Fibroblast of skin of back (primary cell): ENCODE measurements at regions not wholly inside any gene's neighbourhood (a gene's known extent, or its start where the extent isn't known, plus 50 kb on each side); places are given as distances from the start of the nearest gene placed in this dataset.

Experiments used
- DNase-seq: peaks from one replicate; pipeline ENCODE4 v3.0.0-alpha.2; 2013

DNA sequence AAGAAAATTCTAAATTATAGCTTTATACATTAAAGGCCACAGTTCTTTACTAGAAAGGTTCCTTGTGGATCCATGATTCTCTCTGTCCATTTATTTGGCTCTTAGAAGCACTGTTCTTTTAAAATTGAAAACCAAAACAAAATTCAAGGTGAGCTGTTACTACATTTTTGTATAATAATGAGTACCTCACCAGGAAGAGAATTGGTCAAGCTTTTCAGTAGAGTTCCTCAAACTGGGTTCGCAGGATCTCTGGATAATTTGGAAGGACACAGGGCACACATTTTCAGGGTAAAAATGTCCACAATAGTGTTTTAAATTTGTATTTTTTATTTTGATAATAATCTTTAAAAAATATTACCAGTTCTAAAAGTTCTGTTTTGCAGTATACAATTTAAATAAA lies 93.0 kb downstream of the PPP1R3A start:
- no peak for DNase-seq

DNA sequence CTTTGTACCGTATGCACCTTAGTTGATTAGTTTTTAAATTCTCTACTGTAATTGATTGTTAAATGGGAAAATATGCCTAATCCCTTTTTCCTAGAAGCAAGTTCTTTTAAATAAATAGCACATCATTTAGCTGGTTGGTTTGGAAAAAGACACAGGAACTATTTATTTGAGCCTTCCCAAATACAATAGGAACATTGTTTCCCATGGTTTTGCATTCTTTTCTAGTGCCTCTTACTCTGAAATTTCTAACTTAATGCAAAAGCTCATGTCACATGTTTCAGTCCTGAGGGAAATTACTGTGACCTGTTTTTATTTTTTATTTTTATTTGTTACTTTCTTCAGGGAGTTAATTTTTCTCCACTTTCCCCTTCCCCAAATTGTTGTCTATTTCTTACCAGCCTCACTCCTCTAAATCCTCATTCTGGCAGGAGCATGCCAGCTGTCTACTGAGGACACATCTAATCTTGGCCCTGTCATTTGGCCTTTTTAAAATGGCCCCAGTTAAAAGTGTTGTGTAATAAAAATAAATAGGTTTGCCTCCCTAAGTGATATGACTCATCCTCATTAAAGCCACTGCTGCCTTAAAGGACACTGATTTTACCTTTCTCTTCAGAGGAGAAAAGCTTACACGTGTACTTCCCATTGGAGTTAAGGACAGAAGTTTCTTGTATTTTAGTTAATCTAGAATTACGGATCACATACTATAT lies 94.5 kb downstream of the PPP1R3A start:
- no peak for DNase-seq

DNA sequence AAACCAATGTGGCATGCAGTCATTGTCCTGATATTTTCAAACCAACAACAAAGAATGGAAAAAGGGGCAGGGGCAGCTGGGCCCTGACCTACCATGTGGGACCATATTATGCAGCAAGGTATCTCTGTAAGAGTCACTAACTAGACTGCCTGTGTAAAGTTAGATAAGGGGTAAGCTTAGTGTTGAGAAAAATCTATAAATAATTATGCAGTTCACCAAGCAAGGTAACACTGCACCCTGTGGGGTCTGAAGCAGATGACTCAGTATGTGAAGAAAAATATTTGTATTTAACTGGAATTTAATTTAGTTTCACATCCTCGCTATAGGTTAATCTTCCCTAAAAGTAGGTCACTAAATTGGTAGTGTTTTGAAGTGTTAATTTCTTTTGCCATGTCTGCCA lies 99.3 kb downstream of the PPP1R3A start:
- peak; percentile 64 for DNase-seq

DNA sequence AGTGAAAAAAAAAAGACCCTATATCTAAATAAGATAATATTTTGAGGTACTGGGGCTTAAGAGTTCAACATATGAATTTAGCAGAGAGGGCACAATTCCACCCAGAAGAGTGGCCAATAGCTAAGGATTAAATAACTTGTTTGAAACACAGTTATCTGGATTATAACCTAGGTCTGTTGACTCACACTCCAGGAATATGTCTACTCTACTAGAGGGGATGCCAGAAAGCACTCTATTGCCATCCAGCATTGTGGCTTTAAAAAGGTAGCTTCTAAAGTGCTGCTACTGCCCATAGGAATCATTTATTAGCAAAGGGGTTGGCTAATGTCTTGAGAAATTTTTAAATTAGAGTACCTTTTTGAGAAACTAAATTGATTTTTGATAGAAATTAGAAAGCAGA lies 102.2 kb downstream of the PPP1R3A start:
- no peak for DNase-seq

DNA sequence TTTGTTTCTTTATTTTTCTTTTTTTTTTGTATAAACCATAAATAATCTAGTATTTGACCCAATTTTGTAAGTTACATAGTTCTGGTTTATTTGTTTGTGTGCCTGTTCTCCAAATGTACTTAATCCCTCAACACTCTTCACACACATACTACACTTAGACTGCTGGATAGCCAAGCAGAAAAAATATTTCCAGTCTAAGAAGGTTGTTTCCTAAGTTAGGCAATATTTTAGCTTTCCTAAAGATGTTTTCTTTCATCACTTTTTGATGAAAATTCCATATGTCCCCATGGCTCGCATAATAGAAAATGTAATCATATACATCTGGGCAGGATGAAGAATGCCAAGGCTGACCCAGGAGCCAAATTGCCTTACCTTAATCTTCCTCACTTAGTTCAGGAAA lies 105.3 kb downstream of the PPP1R3A start:
- DNase-seq: no peak

DNA sequence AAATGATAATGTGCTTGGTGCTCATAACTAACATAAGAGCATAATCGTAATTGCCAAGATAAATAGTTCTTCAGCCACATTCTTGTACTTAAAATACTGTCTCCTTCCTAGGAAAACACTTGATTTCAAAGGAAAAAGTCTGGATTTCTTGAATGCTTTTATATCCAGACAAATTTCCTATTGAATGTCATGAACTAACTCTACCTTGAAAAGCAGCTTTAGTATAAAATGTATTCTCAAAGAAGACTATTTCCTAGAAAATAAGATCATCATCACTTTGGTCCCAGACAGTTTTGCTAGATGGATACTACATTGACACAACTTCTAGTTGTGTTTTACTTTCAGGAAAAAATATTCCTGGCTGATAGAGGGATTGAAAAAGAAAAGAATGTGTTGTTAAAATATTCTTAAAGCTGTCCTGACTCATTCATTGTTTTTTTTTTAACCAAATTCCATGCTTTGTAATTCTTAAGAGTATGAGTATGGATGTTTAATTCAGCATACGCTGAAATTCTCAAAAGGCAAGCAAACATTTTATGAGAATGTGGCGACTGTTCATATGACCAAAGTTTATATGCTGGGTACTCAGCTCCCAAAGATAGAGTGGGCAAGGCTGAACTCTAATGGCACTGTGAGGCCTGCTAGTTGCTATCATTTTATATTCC lies 106.1 kb downstream of the PPP1R3A start:
- DNase-seq: peak; percentile 89

DNA sequence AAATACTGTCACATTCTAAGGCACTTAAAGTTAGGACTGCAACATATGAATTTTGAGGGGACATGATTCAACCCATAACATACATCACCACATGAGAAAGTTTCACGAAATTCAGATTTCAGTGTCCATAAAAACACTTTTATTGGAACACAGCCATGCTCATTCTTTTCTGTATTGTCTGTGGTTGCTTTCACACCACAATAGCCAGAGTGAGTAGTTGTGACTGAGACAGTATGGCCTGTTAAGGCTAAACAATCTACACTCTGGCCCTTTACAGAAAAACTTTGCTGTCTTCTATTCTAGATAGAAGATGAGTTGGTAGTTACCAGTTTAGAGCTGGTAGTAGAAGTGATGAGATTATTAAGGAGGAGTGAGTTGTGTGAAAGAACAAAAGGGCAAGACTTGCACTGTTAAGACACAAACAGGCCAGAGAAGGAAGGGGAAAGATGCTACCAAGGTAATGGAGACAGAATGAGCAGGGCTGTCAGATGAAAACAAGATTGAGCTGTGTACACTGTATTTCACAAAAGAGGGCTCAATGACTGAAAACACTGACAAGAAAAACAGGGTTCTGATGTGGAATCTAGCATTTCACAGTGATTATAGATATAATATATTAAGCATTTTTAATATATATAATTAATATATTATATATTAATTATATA lies 108.6 kb downstream of the PPP1R3A start:
- DNase-seq: peak; percentile 69

DNA sequence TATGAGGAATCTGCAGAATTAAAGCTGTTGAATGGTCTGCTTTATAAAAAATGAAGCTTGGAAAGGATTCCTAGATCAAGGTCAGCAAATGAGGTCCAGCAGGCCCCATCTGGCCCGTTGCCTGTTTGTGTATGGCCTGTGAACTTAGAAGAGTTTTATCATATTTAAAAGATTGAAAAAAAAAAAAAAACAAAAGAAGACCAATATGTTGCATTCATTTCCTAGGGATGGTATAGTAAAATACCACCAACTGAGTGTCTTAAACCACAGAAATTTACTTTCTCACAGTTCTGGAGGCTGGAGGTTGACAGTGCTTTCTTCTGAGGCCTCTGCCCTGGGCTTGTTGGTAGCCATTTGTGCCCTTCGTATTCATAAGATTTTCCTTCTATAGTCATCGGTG lies 109.2 kb downstream of the PPP1R3A start:
- DNase-seq: peak; percentile 90

DNA sequence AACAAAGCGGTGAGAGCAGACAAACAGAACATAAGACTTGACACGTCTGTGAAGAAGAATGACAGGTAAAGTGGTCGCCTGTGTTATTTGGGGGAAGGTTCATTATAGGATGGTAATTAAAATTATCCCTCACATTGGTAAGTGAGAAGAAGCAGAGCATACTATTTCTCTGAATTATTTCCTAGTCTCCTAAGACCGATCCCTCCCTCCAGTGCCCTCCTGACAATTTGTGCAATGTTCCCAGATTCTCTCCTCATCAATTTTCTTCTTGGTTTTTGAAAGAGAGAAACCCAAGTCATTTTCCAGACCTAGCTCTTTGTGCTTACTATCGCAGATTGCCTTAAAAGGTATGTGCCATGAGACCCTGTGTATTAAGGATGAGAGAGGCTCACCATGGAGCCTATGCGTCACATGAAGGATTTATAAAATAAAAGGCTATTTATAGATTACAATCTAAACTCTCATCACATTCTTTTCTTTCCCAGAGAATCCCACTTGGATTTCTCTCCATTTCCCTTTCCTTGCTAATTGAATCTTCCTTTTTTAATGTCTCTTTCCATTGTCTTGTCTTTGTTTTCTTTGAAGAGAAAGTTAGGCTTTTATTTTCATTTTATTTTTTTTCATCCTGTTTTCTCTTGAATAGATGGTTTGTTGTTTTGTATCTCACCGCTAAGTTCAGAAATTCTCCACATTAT lies 112.0 kb downstream of the PPP1R3A start:
- DNase-seq: peak; percentile 87

DNA sequence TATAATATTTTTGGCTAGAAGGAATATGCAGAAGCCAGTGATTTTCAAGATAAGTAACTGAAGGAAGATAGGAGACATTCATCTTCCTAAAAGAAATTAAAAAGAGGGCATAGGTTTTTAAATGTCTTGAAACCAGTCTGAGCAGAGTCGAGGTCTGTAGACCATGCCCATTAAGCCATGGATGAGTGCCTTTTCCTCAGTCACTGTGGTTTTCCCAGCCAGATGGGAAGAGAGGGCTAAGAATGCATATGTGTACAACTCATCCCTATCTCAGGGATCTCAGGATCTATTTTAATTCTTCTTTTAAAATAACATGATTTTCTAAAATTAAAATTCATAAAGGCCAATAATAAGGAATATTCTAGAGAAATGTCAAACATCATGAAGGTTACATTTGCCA lies 112.8 kb downstream of the PPP1R3A start:
- DNase-seq: peak; percentile 69

DNA sequence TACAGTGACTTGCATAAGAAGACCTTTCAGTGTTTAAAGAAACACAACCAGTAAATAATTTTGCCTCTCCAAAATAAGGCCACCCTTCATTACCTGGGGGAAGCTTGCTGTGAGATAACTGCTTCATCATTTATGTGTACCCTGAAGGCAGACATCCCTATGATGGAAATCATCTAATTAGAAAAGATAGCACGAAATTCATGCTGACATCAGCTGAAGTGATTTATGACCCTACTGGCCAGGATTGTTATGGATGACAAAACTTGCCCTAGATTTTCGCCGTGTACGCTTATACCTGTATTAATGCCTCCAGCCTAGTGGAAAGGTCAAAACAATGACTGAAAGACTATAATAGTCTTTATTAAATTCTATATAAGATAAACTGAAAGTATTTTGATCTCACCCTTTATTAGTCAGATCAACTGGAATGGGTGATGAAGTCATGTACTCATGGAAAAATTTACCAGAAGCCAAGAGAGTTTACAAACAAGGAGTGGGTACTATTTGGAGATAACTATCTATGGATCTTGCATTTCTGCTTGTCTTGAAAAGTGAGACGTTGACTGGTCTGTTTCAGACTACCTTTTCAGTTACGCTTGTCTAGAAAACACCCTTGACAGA lies 114.2 kb downstream of the PPP1R3A start:
- DNase-seq: peak; percentile 63

DNA sequence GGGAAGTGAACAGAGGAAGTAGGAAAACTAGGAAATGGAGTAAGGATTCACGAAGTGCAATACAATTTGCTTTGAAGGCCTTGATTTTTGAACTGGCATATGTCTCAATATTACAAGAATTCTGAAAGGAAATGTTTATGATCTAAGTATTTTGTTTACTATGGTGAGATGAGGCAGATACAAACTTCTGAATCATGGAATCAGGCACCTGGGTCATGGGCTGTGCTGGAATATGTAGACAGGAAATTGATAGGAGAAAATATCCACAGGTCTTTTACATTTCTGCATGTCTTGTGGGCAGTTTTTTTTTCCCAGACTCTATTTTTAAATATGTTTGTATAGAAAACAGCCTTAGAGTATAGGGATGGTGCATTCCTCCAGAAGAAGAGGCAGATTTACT lies 117.1 kb downstream of the PPP1R3A start:
- DNase-seq: peak; percentile 67

DNA sequence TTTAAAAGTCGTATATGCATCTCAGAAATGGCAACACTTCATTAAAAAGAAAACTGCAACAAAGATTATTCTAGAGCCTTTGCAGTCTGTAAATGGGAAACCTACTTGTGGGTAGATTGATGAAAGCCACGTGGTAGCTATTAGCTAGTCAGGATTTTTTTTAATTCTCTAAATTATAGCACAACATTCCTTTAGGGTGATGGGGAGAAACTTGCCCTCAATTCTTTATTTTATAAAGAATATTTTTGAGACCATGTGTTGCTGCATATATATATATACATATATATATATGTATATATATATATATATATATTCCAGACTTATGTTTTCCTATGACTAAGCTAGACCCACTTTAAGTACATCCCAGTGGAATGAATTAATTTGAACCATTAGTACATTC lies 118.0 kb downstream of the PPP1R3A start:
- DNase-seq: peak; percentile 73

DNA sequence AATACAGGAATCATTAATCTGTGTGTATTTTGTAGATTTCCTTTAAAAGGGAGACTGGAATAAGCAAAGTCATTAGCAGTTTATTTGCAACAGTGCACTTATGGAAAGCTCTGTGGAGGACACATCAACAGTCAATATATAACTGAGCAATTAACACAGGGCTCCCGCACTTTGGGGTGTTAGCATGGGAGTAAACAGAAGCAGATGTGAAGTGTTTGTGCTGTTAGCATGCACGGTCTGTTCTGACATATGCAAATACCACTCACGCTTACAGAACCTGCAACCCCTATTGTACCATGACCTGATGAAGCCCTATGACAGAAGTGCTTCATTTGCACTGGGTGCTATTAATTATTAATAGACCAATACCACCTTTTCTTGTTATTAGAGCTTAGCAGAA lies 118.9 kb downstream of the PPP1R3A start:
- DNase-seq: no peak

DNA sequence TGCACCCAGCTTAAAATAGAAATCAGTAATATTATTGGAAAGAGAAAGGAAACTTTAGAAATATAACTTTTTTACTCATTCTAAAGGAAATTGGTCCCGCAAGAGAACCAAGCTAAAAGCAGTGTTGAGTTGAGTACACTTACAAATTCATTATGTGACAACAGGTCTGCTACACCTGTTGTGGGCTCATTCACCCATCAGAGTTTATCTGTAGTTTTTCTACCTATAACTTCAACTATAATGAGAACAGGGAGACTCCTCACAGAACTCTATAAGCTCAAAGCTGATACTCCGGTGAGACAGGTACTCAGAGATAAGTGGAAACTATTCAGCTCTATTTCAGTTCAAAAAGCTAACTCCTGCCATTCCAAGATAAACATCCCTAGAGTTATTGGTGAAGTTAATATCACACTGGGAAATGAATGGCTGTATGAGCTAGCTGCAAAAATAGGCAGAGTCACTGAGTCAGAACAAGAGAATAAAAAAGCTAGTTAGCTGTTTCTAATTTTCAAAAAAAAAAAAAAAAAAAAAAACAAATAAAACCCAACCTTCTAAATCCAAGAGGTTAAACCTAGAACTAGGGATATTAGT lies 121.3 kb downstream of the PPP1R3A start:
- peak; percentile 51 for DNase-seq

DNA sequence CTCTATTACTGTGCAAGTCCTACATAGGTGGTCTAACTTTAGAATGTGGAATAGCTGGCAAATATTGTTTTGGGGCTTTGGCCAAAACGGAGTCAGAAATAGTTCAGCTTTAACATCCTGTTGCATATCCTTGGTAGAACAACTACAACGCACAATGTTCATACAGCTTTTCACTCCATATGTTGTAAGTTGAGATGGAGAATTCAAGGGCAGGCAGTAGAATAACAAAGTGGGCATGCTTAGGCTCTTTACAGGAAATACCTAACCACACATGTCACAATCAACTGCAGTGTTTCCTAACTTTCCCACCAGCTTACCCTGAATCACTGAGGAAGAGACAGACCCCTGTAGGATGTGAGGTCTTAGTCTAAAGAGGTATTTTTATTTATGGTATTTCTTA lies 122.3 kb downstream of the PPP1R3A start:
- peak; percentile 99 for DNase-seq

DNA sequence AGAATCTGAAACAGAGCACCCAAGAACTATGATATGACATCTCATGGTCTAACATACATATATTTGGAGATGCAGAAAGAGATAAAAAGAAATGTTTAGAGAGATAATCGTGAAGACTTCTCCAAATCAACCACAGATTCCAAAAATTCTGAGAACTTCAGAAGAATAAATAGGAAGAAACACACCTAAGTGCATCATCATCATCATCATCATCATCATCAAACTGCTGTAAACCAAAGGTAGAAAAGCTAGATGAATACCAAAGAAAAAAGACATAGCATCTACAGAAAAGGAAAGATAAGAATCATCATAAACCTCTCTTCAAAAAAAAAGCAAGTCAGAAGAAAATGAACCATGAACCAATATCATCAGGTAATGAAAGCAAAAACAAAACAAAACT lies 124.2 kb downstream of the PPP1R3A start:
- DNase-seq: no peak

DNA sequence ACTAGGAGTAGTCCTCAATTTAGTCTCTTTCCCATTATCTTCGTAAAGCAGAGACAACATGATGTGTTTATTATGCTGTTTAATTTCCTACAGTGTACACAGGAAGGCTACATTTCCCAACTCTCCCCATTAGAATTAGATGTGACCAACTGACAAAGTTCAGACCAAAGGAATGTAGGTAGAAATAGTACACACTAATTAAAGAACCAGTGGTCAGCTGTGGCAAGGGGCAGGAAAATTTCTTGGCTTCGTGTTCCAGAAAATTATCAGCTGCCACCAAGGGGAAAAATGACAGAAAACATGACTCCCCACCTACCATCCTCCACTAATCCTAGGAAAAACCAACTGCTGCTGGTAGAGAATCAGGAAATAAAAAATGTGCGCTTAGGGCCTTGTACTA lies 125.6 kb downstream of the PPP1R3A start:
- no peak for DNase-seq

DNA sequence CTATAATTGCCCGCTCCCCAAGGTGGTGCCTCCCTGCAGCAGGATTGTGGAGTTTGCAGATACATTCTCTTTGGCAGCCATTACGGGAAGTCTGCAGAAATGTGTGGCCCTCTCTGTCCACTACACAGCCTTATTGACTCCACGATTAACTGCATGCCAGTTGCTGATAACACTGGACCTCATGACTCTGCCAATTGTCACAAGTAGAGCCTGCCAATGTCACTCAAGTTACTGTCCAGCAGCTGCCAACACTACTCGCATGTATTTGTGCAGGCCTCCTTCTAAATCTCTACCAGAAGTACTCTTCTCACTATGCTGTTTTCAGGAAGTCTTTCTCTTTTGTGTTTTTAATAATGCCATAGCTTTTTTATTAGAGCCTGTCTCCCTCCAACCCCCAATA lies 128.8 kb downstream of the PPP1R3A start:
- no peak for DNase-seq

DNA sequence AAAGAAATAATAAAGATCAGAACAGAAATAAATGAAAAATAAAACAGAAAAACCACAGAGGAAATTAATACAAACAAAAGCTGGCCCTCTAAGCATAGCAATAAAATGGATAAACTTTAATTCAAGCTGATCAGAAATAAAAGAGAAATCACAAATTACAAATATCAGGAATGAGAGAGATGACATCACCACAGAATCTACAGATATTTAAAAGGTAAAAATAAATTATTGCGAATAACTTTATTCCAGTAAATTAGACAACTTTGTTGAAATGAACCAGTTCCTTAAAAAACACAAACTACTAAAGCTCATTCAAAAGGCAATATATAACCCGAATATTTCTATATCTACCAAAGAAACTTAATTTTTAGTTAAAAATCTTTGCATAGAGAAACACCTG lies 131.7 kb downstream of the PPP1R3A start:
- DNase-seq: no peak

DNA sequence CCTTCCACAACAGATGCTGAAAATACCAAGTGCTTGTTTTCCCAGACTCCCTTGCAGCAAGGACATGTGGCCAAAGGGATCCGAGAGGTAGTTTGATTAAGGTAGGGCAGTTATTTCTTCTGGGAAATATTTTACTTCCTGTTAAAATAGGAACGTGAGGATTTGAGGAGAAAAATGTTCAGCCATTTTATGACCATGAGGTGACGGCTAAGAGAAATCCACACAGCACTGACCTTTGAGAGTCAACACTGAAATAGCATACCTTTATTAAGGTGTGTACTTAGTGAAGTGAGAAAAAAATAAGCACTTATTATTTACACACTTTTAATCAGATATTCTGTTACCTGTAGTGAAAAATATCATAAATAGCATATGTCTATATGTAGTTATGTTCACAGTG lies 133.9 kb downstream of the PPP1R3A start:
- DNase-seq: no peak

DNA sequence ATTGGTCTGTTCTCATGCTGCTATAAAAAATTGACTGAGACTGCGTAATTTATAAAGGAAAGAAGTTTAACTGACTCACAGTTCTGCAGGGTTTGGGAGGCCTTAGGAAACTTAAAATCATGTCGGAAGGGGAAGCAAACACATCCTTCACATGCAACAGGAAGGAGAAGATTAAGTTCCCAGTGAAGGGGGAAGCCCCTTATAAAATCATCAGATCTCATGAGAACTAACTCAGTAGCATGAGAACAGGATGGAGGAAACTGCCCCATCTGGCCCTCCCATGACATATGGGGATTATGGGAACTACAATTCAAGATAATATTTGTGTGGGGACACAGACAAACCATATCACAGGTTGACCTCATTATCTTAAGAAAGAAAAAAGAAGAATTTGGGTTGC lies 134.5 kb downstream of the PPP1R3A start:
- no peak for DNase-seq

DNA sequence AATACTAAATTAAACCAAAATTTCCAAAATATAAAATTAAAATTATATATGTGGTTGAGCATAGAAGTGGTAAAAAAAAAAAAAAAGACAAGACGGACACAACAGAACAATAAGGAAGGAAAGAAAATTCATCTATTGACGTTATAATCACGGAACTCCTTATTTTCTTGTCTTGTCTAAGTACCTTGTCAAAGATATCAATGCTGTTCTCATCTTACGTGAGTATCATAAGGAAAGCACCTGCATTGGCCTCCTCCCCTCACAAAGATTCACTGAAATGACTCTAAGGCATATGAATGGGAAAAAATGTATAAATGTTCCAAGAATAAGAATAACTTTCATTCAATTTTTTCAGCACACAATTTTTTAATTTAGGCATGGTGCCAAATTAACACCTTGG lies 135.4 kb downstream of the PPP1R3A start:
- DNase-seq: no peak
